Hepatocyte (in vitro differentiated cells): ENCODE measurements at regions not wholly inside any gene's neighbourhood (a gene's known extent, or its start where the extent isn't known, plus 50 kb on each side); places are given as distances from the start of the nearest gene placed in this dataset.

Experiments
- DNase-seq: peaks from one replicate; pipeline ENCODE4 v3.0.0-alpha.2; 2016; ENCODE audit warnings: low spot score
- H2AFZ ChIP-seq: fragments of 200-600 bp; sonication (generic); 2 replicates; pipeline ENCODE4 v1.6.0; 2016; ENCODE audit warnings: antibody characterized with exemption, mild to moderate bottlenecking
- H3K27ac ChIP-seq: fragments of 200-600 bp; sonication (generic); 2 replicates; pipeline ENCODE4 v1.5.1; 2016; ENCODE audit warnings: mild to moderate bottlenecking
- H3K27me3 ChIP-seq: fragments of 200-600 bp; sonication (generic); 2 replicates; pipeline ENCODE4 v1.6.1; 2016
- H3K36me3 ChIP-seq: fragments of 200-600 bp; sonication (generic); replicated peaks from 2 replicates; pipeline ENCODE4 v1.5.1; 2016; ENCODE audit warnings: low read depth; ENCODE audit not compliant: insufficient read depth
- H3K4me1 ChIP-seq: fragments of 200-600 bp; sonication (generic); 2 replicates; pipeline ENCODE4 v1.5.1; 2016; ENCODE audit warnings: mild to moderate bottlenecking, moderate library complexity; ENCODE audit not compliant: insufficient read depth
- H3K4me2 ChIP-seq: fragments of 200-600 bp; sonication (generic); 2 replicates; pipeline ENCODE4 v1.6.0; 2016
- H3K4me3 ChIP-seq: fragments of 200-600 bp; sonication (generic); 2 replicates; pipeline ENCODE4 v1.5.1; 2016; ENCODE audit warnings: mild to moderate bottlenecking
- H3K79me2 ChIP-seq: fragments of 200-600 bp; sonication (generic); 2 replicates; pipeline ENCODE4 v1.6.0; 2017; ENCODE audit warnings: mild to moderate bottlenecking
- H3K9me2 ChIP-seq: fragments of 200-600 bp; sonication (generic); replicated peaks from 2 replicates; pipeline ENCODE4 v1.6.0; 2017; ENCODE audit warnings: mild to moderate bottlenecking; ENCODE audit not compliant: insufficient read depth
- H3K9me3 ChIP-seq: fragments of 200-600 bp; sonication (generic); 2 replicates; pipeline ENCODE4 v1.5.1; 2016; ENCODE audit warnings: low read depth, mild to moderate bottlenecking
- H4K20me1 ChIP-seq: fragments of 200-600 bp; sonication (generic); 2 replicates; pipeline ENCODE4 v1.6.0; 2016; ENCODE audit warnings: mild to moderate bottlenecking; ENCODE audit not compliant: insufficient read depth, poor library complexity, severe bottlenecking
- EZH2 ChIP-seq: fragments of 200-600 bp; sonication (generic); IDR thresholded peaks from 2 replicates; pipeline ENCODE4 v1.6.1; 2016; ENCODE audit warnings: antibody characterized with exemption, mild to moderate bottlenecking, borderline replicate concordance
- EZH2phosphoT487 ChIP-seq: fragments of 200-600 bp; sonication (generic); IDR thresholded peaks from one replicate; pipeline ENCODE4 v1.6.1; 2018; ENCODE audit warnings: antibody characterized with exemption, mild to moderate bottlenecking, low read depth, moderate library complexity; ENCODE audit not compliant: unreplicated experiment, severe bottlenecking
- WGBS: methylation state at CpG from one replicate; pipeline ENCODE4 v1.1.6; 2016; ENCODE audit warnings: low lambda C conversion rate; ENCODE audit errors: missing lambda C conversion rate; 5-methylcytosine and 5-hydroxymethylcytosine counted together
- TF ChIP-seq, protein P1 (sequence below): fragments of 200-600 bp; sonication (generic); IDR thresholded peaks from 2 replicates; pipeline ENCODE4 v1.5.1; 2016; ENCODE audit warnings: antibody characterized with exemption, mild to moderate bottlenecking; ENCODE audit not compliant: poor library complexity

DNA sequence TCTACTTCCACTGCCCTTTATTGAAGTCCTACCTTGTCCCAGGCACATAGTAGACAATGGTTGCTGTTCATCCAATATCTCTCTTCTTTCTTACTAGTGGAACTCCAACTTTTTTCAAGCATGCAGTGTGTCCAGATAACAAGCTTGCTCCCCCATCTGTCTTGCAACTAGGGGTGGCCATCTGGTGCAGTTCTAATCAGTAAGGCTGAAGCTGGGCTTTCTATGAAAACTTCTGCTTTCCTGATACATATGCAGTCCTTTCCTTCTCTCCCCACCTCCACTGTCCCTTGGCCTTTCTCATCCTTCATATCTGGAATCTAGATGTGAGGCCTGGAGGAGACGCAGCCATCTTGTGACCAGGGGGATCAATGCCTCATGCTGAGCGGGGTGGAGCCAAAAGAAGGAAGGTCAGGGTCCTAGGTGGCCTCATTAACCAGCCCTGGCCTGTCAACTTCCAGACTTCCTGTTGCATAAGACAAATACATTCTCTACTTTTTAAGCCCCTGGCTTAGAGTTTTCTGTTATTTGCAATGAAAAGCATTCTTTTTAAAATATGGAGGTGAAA is 59.6 kb upstream of the ZFP64 start:
- no peak overlapping the region for H3K27ac ChIP-seq
- no peaks in the 10 kb centered on the region for H3K79me2 ChIP-seq
- 90% methylated on average over 2 of the region's 2 CpGs for WGBS
- no peak overlapping the region for H2AFZ ChIP-seq
- TF ChIP-seq, protein P1, sequence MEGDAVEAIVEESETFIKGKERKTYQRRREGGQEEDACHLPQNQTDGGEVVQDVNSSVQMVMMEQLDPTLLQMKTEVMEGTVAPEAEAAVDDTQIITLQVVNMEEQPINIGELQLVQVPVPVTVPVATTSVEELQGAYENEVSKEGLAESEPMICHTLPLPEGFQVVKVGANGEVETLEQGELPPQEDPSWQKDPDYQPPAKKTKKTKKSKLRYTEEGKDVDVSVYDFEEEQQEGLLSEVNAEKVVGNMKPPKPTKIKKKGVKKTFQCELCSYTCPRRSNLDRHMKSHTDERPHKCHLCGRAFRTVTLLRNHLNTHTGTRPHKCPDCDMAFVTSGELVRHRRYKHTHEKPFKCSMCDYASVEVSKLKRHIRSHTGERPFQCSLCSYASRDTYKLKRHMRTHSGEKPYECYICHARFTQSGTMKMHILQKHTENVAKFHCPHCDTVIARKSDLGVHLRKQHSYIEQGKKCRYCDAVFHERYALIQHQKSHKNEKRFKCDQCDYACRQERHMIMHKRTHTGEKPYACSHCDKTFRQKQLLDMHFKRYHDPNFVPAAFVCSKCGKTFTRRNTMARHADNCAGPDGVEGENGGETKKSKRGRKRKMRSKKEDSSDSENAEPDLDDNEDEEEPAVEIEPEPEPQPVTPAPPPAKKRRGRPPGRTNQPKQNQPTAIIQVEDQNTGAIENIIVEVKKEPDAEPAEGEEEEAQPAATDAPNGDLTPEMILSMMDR, result no peak
- TF ChIP-seq EZH2phosphoT487 (no peak), EZH2 (no peak)
- no peaks in the 10 kb centered on the region for H3K9me2 ChIP-seq
- H3K4me3 ChIP-seq, result no peak overlapping the region
- no peak for DNase-seq
- no peaks in the 10 kb centered on the region for H3K27me3 ChIP-seq
- no peaks in the 10 kb centered on the region for H3K4me1 ChIP-seq
- no peaks in the 10 kb centered on the region for H3K36me3 ChIP-seq
- no peaks in the 10 kb centered on the region for H3K9me3 ChIP-seq
- H3K4me2 ChIP-seq, result no peak overlapping the region
- no peaks in the 10 kb centered on the region for H4K20me1 ChIP-seq

DNA sequence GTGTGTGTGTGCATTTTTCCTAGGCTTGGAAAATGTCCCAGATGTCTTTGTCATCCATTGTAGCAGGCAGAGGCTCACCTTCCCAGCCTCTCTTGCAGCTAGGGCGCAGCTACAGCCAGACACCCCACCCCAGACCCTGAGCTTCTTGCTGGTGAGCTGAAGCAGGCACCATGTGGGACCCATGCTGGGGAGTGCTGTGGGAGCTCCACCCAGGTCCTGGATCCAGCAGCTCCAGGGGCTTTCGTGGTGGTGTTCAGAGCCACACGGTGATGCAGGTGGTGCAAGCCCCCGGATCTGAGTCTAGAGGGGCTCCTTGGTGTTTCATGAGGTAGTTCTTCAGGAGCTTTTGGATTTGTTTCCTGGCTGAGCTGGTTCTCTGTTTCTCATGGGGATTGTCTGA is 56.0 kb upstream of the ZFP64 start:
- no peaks in the 10 kb centered on the region for H3K9me2 ChIP-seq
- H3K9me3 ChIP-seq, result no peaks in the 10 kb centered on the region
- H3K79me2 ChIP-seq, result no peaks in the 10 kb centered on the region
- H3K27me3 ChIP-seq, result no peaks in the 10 kb centered on the region
- no peaks in the 10 kb centered on the region for H3K36me3 ChIP-seq
- H3K27ac ChIP-seq, result no peak overlapping the region
- no peak overlapping the region for H3K4me3 ChIP-seq
- WGBS, result 89% methylated on average over 4 of the region's 4 CpGs
- no peak overlapping the region for H2AFZ ChIP-seq
- no peaks in the 10 kb centered on the region for H4K20me1 ChIP-seq
- H3K4me1 ChIP-seq, result no peaks in the 10 kb centered on the region
- DNase-seq, result no peak
- H3K4me2 ChIP-seq, result no peak overlapping the region
- no peak for TF ChIP-seq EZH2phosphoT487
- TF ChIP-seq EZH2, result no peak
- TF ChIP-seq, protein P1, result no peak

DNA sequence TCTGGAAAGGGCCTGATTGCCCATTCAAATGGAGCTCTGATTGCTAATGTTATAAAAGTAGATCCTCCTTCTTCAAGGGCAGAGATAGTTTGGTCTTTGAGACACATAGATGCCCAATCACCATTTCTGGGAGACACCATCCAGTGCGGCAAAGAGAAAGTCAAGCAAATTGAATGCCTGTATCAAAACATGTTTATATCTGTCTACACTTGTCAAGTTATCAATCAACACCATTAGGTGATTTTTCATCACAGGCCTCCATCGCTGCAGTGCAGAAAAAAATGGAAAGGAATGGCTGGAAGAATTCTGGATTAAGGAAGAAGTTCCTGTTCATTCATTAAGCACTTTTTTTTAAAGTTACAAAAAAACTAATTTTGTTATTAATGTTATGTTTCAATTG is 54.8 kb upstream of the ZFP64 start:
- no peaks in the 10 kb centered on the region for H3K9me2 ChIP-seq
- no peak for DNase-seq
- H3K4me1 ChIP-seq, result no peaks in the 10 kb centered on the region
- no peak overlapping the region for H3K27ac ChIP-seq
- H4K20me1 ChIP-seq, result no peaks in the 10 kb centered on the region
- H3K4me2 ChIP-seq, result no peak overlapping the region
- TF ChIP-seq, protein P1, result no peak
- TF ChIP-seq EZH2phosphoT487, result no peak
- no peak for TF ChIP-seq EZH2
- H3K79me2 ChIP-seq, result no peaks in the 10 kb centered on the region
- H3K4me3 ChIP-seq, result no peak overlapping the region
- no peaks in the 10 kb centered on the region for H3K36me3 ChIP-seq
- H3K9me3 ChIP-seq, result no peaks in the 10 kb centered on the region
- no peaks in the 10 kb centered on the region for H3K27me3 ChIP-seq
- WGBS, result 95% methylated on average over 2 of the region's 2 CpGs
- no peak overlapping the region for H2AFZ ChIP-seq

DNA sequence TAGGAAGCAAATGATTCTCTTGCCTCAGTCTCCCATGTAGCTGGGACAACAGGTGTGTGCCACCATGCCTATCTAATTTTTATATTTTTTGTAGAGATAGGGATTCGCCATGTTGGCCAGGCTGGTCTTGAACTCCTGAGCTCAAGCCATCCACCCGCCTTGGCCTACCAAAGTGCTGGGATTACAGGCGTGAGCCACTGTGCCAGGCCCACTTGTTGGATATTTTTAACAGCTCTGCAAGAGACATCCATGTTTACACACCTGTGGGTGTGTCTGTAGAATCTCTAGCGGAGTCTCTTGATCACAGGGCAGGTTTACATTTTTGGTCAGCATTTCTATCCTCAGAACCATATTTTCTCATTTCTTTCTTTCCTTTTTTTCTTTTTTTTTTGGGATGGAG is 53.1 kb upstream of the ZFP64 start:
- Histone ChIP-seq H3K27me3 (no peaks in the 10 kb centered on the region), H3K4me3 (no peak overlapping the region), H3K9me2 (no peaks in the 10 kb centered on the region), H4K20me1 (no peaks in the 10 kb centered on the region), H3K79me2 (no peaks in the 10 kb centered on the region), H3K4me2 (no peak overlapping the region), H3K36me3 (no peaks in the 10 kb centered on the region), H3K27ac (no peak overlapping the region), H2AFZ (no peak overlapping the region), H3K9me3 (no peaks in the 10 kb centered on the region), H3K4me1 (no peaks in the 10 kb centered on the region)
- TF ChIP-seq, protein P1, result no peak
- TF ChIP-seq EZH2phosphoT487, result no peak
- TF ChIP-seq EZH2, result no peak
- WGBS, result 90% methylated on average over 4 of the region's 4 CpGs
- DNase-seq, result no peak
